CD14-positive monocyte (primary cell): ENCODE measurements at regions not wholly inside any gene's neighbourhood (a gene's known extent, or its start where the extent isn't known, plus 50 kb on each side); places are given as distances from the start of the nearest gene placed in this dataset.

Experiments
- DNase-seq, 3 donors: peaks; one replicate each; pipeline ENCODE4 v3.0.0-alpha.2; 2011 to 2022
- H2AFZ ChIP-seq: 2 replicates; pipeline ENCODE4 v1.6.0; 2012; ENCODE audit warnings: mild to moderate bottlenecking, low read depth, low read length, inconsistent platforms; ENCODE audit not compliant: insufficient read depth, poor library complexity, severe bottlenecking
- H3K27ac ChIP-seq, 2 donors: 1 replicate in 1 of 2; 2 replicates in 1 of 2; pipeline ENCODE4 v1.5.1; 2012 to 2013; ENCODE audit warnings: low read length in 2 of 2, control low read depth in 1 of 2, inconsistent platforms in 1 of 2, low read depth in 1 of 2, mild to moderate bottlenecking in 1 of 2
- H3K27me3 ChIP-seq, 2 donors: one replicate each; pipeline versions ENCODE4 v1.6.0 to v1.6.1; 2011 to 2013; ENCODE audit warnings: low read length in 2 of 2; ENCODE audit not compliant: control insufficient read depth in 2 of 2, insufficient read depth in 2 of 2
- H3K36me3 ChIP-seq, 2 donors: replicated peaks in 1 of 2; 1 replicate in 1 of 2; 2 replicates in 1 of 2; pipeline versions ENCODE4 v1.5.1 to v1.6.1; 2012 to 2013; ENCODE audit warnings: low read length in 2 of 2, control low read depth in 1 of 2, inconsistent platforms in 1 of 2, mild to moderate bottlenecking in 1 of 2; ENCODE audit not compliant: insufficient read depth in 2 of 2, control insufficient read depth in 1 of 2
- H3K4me1 ChIP-seq, 2 donors: 1 replicate in 1 of 2; 2 replicates in 1 of 2; pipeline versions ENCODE4 v1.5.1 to v1.6.1; 2012 to 2013; ENCODE audit warnings: low read length in 2 of 2, control low read depth in 1 of 2, inconsistent platforms in 1 of 2, mild to moderate bottlenecking in 1 of 2, moderate library complexity in 1 of 2; ENCODE audit not compliant: insufficient read depth in 2 of 2, control insufficient read depth in 1 of 2
- H3K4me2 ChIP-seq: replicated peaks from 2 replicates; pipeline ENCODE3; 2012; ENCODE audit warnings: low read length, moderate library complexity, mild to moderate bottlenecking; ENCODE audit not compliant: poor library complexity, severe bottlenecking; ENCODE audit errors: extremely low read depth
- H3K4me3 ChIP-seq, 3 experiments: fragments of 200-600 bp in 1 of 3; sonication (generic) in 1 of 3; replicated peaks in 1 of 3; 1 replicate in 2 of 3; 2 replicates in 1 of 3; pipeline ENCODE4 v1.5.1; 2011 to 2013; ENCODE audit warnings: low read length in 3 of 3, mild to moderate bottlenecking in 3 of 3, control low read depth in 2 of 3, low read depth in 2 of 3, inconsistent platforms in 1 of 3, moderate library complexity in 1 of 3
- H3K79me2 ChIP-seq: 2 replicates; pipeline ENCODE4 v1.6.0; 2012; ENCODE audit warnings: mild to moderate bottlenecking, control low read depth, inconsistent platforms, low read length, moderate library complexity; ENCODE audit not compliant: insufficient read depth
- H3K9ac ChIP-seq: 2 replicates; pipeline ENCODE4 v1.6.0; 2017; ENCODE audit warnings: low read length, mild to moderate bottlenecking; ENCODE audit not compliant: insufficient read depth, poor library complexity, severe bottlenecking
- H3K9me3 ChIP-seq, 2 donors: replicated peaks in 1 of 2; 1 replicate in 1 of 2; 2 replicates in 1 of 2; pipeline versions ENCODE4 v1.5.1 to v1.6.1; 2012 to 2013; ENCODE audit warnings: low read length in 2 of 2, control low read depth in 1 of 2; ENCODE audit not compliant: control insufficient read depth in 1 of 2, insufficient read depth in 1 of 2
- H4K20me1 ChIP-seq: 2 replicates; pipeline ENCODE4 v1.6.0; 2012; ENCODE audit warnings: mild to moderate bottlenecking, low read length, control low read depth, moderate library complexity; ENCODE audit not compliant: insufficient read depth
- H3K27ac Mint-ChIP-seq, 7 donors: one replicate each; pipeline ENCODE4 v1.8.0; 2020; ENCODE audit warnings: mild to moderate bottlenecking in 7 of 7, mixed read lengths in 7 of 7, moderate library complexity in 6 of 7, inconsistent platforms in 2 of 7
- H3K27me3 Mint-ChIP-seq, 3 donors: one replicate each; pipeline ENCODE4 v1.8.0; 2021 to 2022; ENCODE audit warnings: low read depth in 3 of 3, mild to moderate bottlenecking in 3 of 3, mixed read lengths in 3 of 3, moderate library complexity in 3 of 3, inconsistent platforms in 1 of 3
- H3K36me3 Mint-ChIP-seq, 2 donors: one replicate each; pipeline ENCODE4 v1.8.0; 2020; ENCODE audit warnings: mixed read lengths in 2 of 2, inconsistent platforms in 1 of 2, mild to moderate bottlenecking in 1 of 2
- H3K4me1 Mint-ChIP-seq: one replicate; pipeline ENCODE4 v1.8.0; 2020; ENCODE audit warnings: mild to moderate bottlenecking, mixed read lengths
- H3K4me3 Mint-ChIP-seq, 2 donors: one replicate each; pipeline ENCODE4 v1.8.0; 2020; ENCODE audit warnings: mild to moderate bottlenecking in 2 of 2, mixed read lengths in 2 of 2, moderate library complexity in 1 of 2
- H3K9me3 Mint-ChIP-seq, 7 donors: one replicate each; pipeline ENCODE4 v1.8.0; 2020 to 2022; ENCODE audit warnings: mixed read lengths in 7 of 7, mild to moderate bottlenecking in 6 of 7, moderate library complexity in 6 of 7, inconsistent platforms in 2 of 7
- CTCF ChIP-seq: fragments of 200-600 bp; IDR thresholded peaks from one replicate; pipeline ENCODE4 v1.8.0; 2022; ENCODE audit warnings: antibody characterized with exemption, mild to moderate bottlenecking
- WGBS: methylation state at CpG from one replicate; pipeline ENCODE4 v1.1.5; 2013; ENCODE audit warnings: missing lambda C conversion rate; ENCODE audit not compliant: insufficient coverage; 5-methylcytosine and 5-hydroxymethylcytosine counted together
- intact Hi-C, 2 donors: fragments of 100-400 bp; cut with micrococcal nuclease; formaldehyde crosslinking; loops; one replicate each; pipeline versions ENCODE4 v1.15.0 to v1.15.1; 2023

- TF ChIP-seq CTCF: no peak
- no peaks in the 10 kb centered on the region for H3K4me1 Mint-ChIP-seq
- Histone ChIP-seq H3K9me3 (peaks cover 12 to 14% of the 10 kb centered on the region in 2 donors), H3K4me3 (no peak overlapping the region), H3K27ac (no peak overlapping the region), H3K9ac (no peak overlapping the region), H3K79me2 (no peaks in the 10 kb centered on the region), H3K4me1 (no peaks in the 10 kb centered on the region), H3K36me3 (no peaks in the 10 kb centered on the region), H3K27me3 (no peaks in the 10 kb centered on the region), H4K20me1 (no peaks in the 10 kb centered on the region), H2AFZ (no peak overlapping the region), H3K4me2 (no peak overlapping the region)
- WGBS: no CpG with 5 or more reads among the region's 4 CpGs
- H3K27ac Mint-ChIP-seq: no peak overlapping the region
- peaks cover 2 to 14% (median 9%) of the 10 kb centered on the region in 7 donors for H3K9me3 Mint-ChIP-seq
- no peak overlapping the region for H3K4me3 Mint-ChIP-seq
- peaks cover 0 to 2% (median 0%) of the 10 kb centered on the region in 3 donors for H3K27me3 Mint-ChIP-seq
- DNase-seq: no peak
- intact Hi-C loops: no loop called here
- H3K36me3 Mint-ChIP-seq: no peaks in the 10 kb centered on the region
Observed at GRCh38 chr16:64181271-64181925, 940.5 kb downstream of the CDH11 start.

DNA sequence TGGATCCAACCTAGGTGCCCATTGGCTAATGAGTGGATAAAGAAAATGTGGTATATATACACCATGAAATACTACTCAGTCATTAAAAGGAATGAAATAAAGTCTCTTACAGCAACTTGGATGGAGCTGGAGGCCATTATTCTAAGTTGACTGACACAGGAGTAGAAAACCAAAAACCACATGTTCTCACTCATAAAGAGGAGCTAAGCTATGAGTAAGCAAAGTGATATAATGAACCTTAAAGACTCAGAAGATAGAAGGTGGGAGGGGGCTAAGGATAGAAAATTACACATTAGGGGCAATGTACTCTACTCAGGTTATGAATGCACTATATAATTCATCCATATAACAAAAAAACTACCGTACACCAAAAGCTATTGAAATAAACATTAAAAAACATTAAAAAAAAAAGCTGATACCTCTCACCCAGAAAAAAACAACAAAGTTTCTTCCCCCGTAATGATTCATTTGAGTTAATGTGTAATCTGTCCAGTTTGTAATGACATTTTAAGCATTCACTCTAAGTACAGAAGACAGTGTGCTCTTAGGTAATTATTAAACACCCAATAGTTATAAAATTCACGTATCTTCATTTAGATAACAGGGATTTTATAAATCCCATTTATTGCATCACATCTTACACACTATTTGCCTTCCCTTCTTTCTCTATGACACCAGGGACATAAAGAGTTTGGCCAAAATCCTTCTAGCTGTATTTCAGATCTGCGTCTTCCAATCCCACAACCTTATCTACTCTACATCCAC lies 941.5 kb downstream of the CDH11 start:
- Histone ChIP-seq H3K27me3 (no peaks in the 10 kb centered on the region), H3K9me3 (peaks cover 12 to 16% of the 10 kb centered on the region in 2 donors), H3K79me2 (no peaks in the 10 kb centered on the region), H3K4me2 (no peak overlapping the region), H2AFZ (no peak overlapping the region), H3K36me3 (no peaks in the 10 kb centered on the region), H3K4me3 (no peak overlapping the region), H3K27ac (no peak overlapping the region), H3K4me1 (no peaks in the 10 kb centered on the region), H4K20me1 (no peaks in the 10 kb centered on the region), H3K9ac (no peak overlapping the region)
- no peak overlapping the region for H3K27ac Mint-ChIP-seq
- H3K36me3 Mint-ChIP-seq: no peaks in the 10 kb centered on the region
- H3K9me3 Mint-ChIP-seq: peaks cover 3 to 14% (median 9%) of the 10 kb centered on the region in 7 donors
- intact Hi-C loops: no loop called here
- WGBS: 90% methylated on average over 2 of the region's 4 CpGs
- H3K4me3 Mint-ChIP-seq: no peak overlapping the region
- DNase-seq: no peak
- peaks cover 0 to 2% (median 0%) of the 10 kb centered on the region in 3 donors for H3K27me3 Mint-ChIP-seq
- TF ChIP-seq CTCF: no peak
- H3K4me1 Mint-ChIP-seq: no peaks in the 10 kb centered on the region
